Panc1 (cell line): ENCODE measurements at regions not wholly inside any gene's neighbourhood (a gene's known extent, or its start where the extent isn't known, plus 50 kb on each side); places are given as distances from the start of the nearest gene placed in this dataset.

Experiments used
- CTCF ChIP-seq: fragments of 450-650 bp; IDR thresholded peaks from 2 replicates; pipeline ENCODE4 v1.5.1; 2017; ENCODE audit warnings: mild to moderate bottlenecking
- POLR2AphosphoS5 ChIP-seq: IDR thresholded peaks from 2 replicates; pipeline ENCODE4 v1.6.1; 2012; ENCODE audit warnings: mild to moderate bottlenecking, low read depth, low read length, moderate library complexity
- SIN3A ChIP-seq: IDR thresholded peaks from 2 replicates; pipeline ENCODE4 v1.6.1; 2012; ENCODE audit warnings: low read depth, mild to moderate bottlenecking, low read length, moderate library complexity, borderline replicate concordance; ENCODE audit not compliant: insufficient read depth
- TCF7L2 ChIP-seq: IDR thresholded peaks from 2 replicates; pipeline ENCODE4 v1.6.1; 2011; ENCODE audit warnings: mild to moderate bottlenecking, low read depth, low read length, inconsistent platforms
- TF ChIP-seq, protein P1 (sequence below), 2 experiments: IDR thresholded peaks; 2 replicates each; pipeline ENCODE4 v1.6.1; 2011 to 2012; ENCODE audit warnings: low read depth in 2 of 2, control low read depth in 1 of 2, low read length in 1 of 2, mild to moderate bottlenecking in 1 of 2, moderate library complexity in 1 of 2; ENCODE audit not compliant: insufficient read depth in 1 of 2

GRCh38 chr5:158162479-158163034 is 303.6 kb upstream of the CLINT1 start:
- TF ChIP-seq CTCF = no peak
- no peak for TF ChIP-seq TCF7L2
- TF ChIP-seq SIN3A = no peak
- TF ChIP-seq, protein P1, sequence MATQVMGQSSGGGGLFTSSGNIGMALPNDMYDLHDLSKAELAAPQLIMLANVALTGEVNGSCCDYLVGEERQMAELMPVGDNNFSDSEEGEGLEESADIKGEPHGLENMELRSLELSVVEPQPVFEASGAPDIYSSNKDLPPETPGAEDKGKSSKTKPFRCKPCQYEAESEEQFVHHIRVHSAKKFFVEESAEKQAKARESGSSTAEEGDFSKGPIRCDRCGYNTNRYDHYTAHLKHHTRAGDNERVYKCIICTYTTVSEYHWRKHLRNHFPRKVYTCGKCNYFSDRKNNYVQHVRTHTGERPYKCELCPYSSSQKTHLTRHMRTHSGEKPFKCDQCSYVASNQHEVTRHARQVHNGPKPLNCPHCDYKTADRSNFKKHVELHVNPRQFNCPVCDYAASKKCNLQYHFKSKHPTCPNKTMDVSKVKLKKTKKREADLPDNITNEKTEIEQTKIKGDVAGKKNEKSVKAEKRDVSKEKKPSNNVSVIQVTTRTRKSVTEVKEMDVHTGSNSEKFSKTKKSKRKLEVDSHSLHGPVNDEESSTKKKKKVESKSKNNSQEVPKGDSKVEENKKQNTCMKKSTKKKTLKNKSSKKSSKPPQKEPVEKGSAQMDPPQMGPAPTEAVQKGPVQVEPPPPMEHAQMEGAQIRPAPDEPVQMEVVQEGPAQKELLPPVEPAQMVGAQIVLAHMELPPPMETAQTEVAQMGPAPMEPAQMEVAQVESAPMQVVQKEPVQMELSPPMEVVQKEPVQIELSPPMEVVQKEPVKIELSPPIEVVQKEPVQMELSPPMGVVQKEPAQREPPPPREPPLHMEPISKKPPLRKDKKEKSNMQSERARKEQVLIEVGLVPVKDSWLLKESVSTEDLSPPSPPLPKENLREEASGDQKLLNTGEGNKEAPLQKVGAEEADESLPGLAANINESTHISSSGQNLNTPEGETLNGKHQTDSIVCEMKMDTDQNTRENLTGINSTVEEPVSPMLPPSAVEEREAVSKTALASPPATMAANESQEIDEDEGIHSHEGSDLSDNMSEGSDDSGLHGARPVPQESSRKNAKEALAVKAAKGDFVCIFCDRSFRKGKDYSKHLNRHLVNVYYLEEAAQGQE (IDR thresholded peaks at IDR 0.05; ENCODE audit: insufficient read depth in 1 of 2, low read depth in 2 of 2, low read length in 1 of 2) = no peak
- no peak for TF ChIP-seq POLR2AphosphoS5
